ENCODE measurements at regions not wholly inside any gene's neighbourhood (a gene's known extent, or its start where the extent isn't known, plus 50 kb on each side); places are given as distances from the start of the nearest gene placed in this dataset.
A peak's percentile ranks its signal among the peaks of the same experiment; 100 is the strongest.
"Not testable (repeated sequence)": the region's sequence is repeated elsewhere in the genome, so short reads cannot be mapped to it uniquely, and the experiment has no call there.

DNA sequence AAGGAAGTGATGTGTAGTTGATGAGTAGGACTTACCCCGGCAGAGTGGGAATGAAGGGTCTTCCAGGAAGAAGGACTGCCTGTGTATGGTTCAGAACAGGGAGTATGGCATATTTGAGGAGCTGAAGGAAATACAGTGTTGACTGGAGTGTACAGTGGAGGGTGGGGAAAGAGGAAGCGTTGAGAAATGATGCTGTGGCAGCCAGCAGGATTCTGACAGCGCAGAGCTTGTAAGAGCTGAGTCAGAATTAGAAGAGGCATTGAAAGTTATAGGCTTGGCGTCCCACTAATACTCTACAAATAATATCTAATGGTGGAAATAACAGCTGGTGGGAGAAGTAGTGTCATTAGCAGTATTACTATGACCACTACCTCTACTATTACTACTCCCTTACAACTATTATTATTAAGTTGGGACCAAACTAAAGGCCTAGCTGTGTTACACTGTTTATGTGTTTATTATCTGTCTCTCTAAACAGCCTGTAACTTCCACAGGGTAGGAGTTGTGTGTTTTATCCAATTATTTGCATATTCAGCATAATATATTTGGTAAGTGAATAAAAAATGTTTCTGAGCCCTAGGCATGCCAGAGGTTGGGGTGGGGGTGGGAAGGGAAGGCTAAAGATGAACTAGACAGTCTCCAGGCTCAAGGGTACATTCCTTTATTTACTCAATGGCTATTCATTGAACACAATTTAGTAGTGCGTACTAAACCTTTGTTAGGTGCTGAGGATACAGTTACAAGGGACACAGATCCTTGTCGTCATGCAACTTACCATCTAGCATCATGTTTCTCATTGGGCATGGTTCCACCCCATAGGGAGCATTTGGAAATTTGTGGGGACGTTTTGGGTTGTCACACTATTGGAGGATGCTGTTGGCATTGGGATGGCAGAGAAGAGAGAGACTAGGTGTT, 428.8 kb upstream of the ONECUT1 start:
- no peak for DNase-seq (ENCODE audit: low read depth in 1 of 2, low spot score in 1 of 2)

- DNase-seq (ENCODE audit: low read depth in 1 of 2, low spot score in 1 of 2), result no peak
Measured at GRCh38 chr15:53216036-53216435, 425.9 kb upstream of the ONECUT1 start.

DNA sequence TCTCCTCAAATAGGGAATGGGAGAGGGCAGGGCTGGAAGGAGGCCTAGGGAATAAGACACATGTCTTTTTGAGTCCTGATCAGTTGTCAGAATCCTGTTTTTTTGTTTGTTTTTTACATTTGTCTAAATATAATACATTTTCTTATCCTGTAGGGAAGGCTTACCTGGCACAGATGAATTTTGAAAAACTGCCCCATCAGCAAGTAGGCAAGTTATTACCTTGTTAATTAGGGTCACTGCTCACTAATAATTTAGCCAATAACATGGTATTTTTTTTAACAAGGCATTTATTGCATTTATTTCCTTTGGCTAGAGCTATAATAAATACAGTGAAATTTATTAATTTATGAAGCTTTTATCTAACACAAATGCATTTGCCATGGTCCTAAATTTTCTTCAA, 423.2 kb upstream of the ONECUT1 start:
- no peak for DNase-seq (ENCODE audit: low read depth in 1 of 2, low spot score in 1 of 2)

GRCh38 chr15:53212785-53213184, 422.6 kb upstream of the ONECUT1 start:
- DNase-seq (ENCODE audit: low read depth in 1 of 2, low spot score in 1 of 2), result no peak

- DNase-seq (ENCODE audit: low read depth in 1 of 2, low spot score in 1 of 2), result no peak
Measured at GRCh38 chr15:53210653-53211052, 420.5 kb upstream of the ONECUT1 start.

DNA sequence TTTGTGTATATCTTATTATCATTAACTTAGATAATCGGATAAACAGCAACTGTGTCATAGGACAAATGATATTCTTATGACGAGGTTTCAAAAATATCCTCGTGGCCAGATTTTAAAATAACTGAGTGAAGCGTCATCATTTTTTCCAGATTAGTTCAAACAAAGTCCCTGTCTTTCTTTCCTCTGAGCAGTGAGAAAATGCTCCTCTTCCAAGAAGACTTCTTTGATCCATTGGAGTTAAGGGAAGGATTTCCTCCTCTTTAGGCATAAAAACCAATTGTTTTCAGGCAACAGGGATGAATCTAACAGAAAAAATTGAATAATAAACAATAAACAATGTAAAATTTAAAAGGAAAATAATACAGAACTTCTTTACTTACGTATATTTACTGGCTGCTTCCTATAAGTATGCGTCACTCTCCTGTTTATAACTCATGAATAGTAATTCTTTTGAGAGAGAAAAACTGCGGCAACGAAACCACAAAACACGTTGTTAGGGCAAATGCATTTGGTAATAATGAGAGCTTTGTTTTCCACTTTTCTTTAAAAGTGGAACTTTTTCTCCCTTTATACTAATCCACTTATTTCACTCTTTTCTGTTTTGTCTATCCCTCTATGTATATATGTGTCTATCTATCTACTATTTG, 419.4 kb upstream of the ONECUT1 start:
- no peak for DNase-seq (ENCODE audit: low read depth in 1 of 2, low spot score in 1 of 2)

DNA sequence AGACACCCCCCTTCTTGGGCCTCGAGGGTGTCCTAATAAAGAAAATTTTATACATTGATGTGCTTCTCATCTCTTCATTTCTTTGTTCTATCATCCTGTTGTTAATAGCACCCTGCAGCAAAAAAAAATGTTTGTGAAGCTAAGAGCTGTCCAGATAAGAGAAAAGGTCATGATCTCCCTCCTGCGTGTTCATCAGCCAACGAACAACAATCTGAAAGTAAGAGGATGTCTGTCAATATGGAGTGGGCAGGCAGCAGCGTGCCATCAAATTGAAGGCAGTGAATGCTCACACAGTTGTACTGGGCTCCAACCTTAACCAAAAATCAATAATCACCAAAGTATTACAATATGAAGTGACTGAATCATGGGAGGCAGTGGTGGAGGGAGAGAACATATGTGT, 418.6 kb upstream of the ONECUT1 start:
- DNase-seq (ENCODE audit: low read depth in 1 of 2, low spot score in 1 of 2), result no peak

GRCh38 chr15:53203454-53203853, 413.3 kb upstream of the ONECUT1 start:
- no peak for DNase-seq (ENCODE audit: low read depth in 1 of 2, low spot score in 1 of 2)

GRCh38 chr15:53202876-53203275, 412.7 kb upstream of the ONECUT1 start:
- no peak for DNase-seq (ENCODE audit: low read depth in 1 of 2, low spot score in 1 of 2)

DNA sequence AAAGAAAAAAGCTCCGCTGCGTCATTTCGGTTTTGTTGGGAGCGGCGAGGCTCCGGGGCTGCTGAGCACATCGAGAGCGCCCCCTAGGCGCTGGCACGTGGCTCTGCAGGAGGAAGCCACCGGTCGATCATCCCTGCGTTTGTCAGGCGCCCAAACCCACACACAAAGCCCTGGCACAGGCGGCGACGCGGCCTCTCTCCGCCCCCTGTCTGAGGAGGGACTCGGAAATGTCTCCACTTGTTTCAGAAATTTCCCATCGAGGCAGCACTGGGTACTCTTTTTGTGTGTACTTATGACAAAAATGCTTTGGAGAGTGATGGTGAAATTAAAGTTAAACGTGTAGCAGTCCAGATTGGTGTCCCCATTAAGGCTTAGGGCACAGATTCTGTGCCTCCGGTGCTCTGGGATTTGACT, 407.3 kb upstream of the ONECUT1 start:
- DNase-seq (ENCODE audit: low read depth in 1 of 2, low spot score in 1 of 2), result peak in 1 of 2 donors; percentile 6

DNA sequence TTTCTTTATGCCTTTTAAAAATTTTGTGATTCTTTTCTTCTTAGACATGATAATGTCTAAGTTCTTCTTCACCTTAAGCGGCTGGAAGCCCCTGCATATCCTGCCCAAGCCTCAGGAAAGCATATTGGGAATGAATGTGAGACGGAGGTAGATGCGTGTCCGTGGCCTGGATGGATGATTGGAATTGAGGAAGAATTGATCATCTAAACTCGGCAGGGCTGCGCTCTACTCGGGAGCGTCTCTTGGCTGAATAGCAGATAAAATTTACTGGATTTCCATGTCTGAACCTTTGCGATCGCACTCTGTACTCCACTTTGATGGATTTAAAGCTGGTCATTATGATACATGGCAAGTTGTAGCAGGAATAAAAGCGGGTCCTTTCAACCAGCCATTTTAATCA, 406.7 kb upstream of the ONECUT1 start:
- DNase-seq (ENCODE audit: low read depth in 1 of 2, low spot score in 1 of 2), result no peak

GRCh38 chr15:53196242-53196641, 406.1 kb upstream of the ONECUT1 start:
- DNase-seq (ENCODE audit: low read depth in 1 of 2, low spot score in 1 of 2), result no peak

GRCh38 chr15:53193149-53193548, 403.0 kb upstream of the ONECUT1 start:
- no peak for DNase-seq (ENCODE audit: low read depth in 1 of 2, low spot score in 1 of 2)

GRCh38 chr15:53189860-53190259, 399.7 kb upstream of the ONECUT1 start:
- no peak for DNase-seq (ENCODE audit: low read depth in 1 of 2, low spot score in 1 of 2)

DNA sequence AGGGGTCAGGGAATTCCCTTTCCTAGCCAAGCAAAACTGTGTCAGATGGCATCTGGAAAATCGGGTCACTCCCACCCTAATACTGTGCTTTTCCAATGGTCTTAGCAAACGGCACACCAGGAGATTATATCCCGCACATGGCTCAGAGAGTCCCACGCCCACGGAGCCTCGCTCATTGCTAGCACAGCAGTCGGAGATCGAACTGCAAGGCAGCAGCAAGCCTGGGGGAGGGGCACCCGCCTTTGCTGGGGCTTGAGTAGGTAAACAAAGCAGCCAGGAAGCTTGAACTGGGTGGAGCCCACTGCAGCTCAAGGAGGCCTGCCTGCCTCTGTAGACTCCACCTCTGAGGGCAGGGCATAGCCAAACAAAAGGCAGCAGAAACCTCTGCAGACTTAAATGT, 393.3 kb upstream of the ONECUT1 start:
- not testable (repeated sequence) for DNase-seq (ENCODE audit: low read depth in 1 of 2, low spot score in 1 of 2)

DNA sequence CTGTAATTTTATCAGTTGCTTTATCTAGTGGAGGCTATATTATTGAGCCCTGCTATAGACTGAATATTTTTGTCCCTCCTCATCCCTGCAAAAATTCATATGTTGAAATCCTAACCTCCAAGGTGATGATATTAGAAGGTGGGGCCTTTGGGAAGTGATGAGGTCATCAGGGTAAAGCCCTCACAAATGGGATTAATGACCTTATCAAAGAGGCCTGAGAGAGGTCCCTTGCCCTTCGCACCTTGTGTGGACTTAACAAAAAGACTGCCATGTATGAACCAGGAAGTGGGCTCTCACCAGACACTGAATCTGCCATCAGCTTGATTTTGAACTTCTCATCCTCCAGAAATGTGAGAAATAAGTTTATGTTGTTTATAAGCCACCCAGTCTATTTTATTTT, 381.4 kb upstream of the ONECUT1 start:
- no peak for DNase-seq (ENCODE audit: low read depth in 1 of 2, low spot score in 1 of 2)

DNA sequence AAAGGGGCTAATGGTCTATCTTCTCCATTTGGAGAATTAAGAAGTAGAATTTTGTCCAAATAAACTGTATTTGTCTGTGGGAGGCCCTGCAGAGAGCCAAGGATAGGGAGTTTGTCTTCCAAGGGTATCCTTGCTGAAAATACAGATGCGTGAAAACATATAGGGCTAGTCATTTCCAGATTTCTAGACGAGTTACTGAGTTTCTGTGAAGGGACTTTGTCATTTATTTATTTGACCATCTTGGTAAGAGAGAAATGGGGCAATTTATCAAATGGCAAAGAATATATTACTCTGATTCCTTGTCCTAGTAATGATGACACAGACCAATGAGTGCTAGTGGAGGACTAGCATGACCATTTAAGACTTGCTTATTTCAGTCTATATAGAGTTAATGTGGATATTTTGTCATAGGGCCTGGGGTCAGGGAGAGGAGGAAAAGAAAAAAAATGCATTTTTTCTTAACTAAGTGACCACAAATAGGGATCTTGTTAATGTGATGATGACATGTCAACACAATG, 376.6 kb upstream of the ONECUT1 start:
- no peak for DNase-seq (ENCODE audit: low read depth in 1 of 2, low spot score in 1 of 2)

GRCh38 chr15:53165988-53166683, 376.0 kb upstream of the ONECUT1 start:
- no peak for DNase-seq (ENCODE audit: low read depth in 1 of 2, low spot score in 1 of 2)

- no peak for DNase-seq (ENCODE audit: low read depth in 1 of 2, low spot score in 1 of 2)
Measured at GRCh38 chr15:53160092-53160704, 370.1 kb upstream of the ONECUT1 start.

DNA sequence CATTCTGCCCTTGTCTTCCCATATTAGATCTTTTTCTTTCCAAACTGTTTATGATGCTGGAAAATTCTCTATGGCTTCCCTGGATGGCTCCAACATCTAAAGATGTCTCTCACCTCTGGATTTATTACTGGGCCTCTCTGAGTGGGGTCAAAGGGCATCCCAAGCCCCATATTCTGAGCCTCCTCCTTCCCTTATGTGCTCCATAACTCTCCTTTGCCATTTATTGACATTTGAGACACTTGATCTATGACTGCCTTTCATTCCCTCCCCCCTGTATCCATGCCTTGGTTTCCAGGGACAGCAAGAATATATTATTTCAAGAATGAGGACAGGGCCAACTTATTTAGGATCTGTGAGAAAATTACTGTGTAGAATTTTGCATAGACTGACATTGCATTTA, 369.3 kb upstream of the ONECUT1 start:
- DNase-seq (ENCODE audit: low read depth in 1 of 2, low spot score in 1 of 2), result no peak

DNA sequence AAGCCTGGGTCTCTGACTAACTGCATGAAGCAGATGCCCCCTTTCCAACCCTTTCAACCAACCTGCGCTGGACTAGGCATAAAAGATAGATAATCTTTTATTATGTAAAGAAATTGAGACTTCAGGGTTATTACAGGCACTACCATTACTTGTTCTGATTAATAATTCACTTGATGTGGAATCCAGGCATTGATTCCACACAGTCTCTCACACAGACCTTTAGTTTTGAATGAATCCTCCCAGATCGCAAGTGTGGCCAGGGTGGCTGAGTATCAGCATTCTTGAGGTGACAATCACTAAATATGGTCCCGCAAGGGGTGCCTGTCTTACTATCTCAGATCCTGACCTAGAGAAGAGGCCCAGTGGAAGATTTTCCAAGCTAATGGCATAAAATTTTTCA, 368.9 kb upstream of the ONECUT1 start:
- no peak for DNase-seq (ENCODE audit: low read depth in 1 of 2, low spot score in 1 of 2)
